Upper lobe of left lung (tissue), 4 donors: ENCODE measurements at regions not wholly inside any gene's neighbourhood (a gene's known extent, or its start where the extent isn't known, plus 50 kb on each side); places are given as distances from the start of the nearest gene placed in this dataset.

Experiments used
- CTCF ChIP-seq, 6 experiments: fragments of 450-650 bp in 4 of 6; fragments of 200-600 bp in 2 of 6; sonication (generic) in 2 of 6; IDR thresholded peaks; one replicate each; pipeline ENCODE4 v1.5.1; 2016 to 2019; ENCODE audit warnings: antibody characterized with exemption in 6 of 6
- EP300 ChIP-seq, 4 donors: sonication (generic); formaldehyde crosslinking; IDR thresholded peaks; one replicate each; pipeline ENCODE4 v1.5.1; 2017; ENCODE audit warnings: antibody characterized with exemption in 4 of 4, control low read depth in 2 of 4
- POLR2A ChIP-seq, 4 donors: fragments of 450-650 bp; IDR thresholded peaks; one replicate each; pipeline ENCODE4 v1.5.1; 2016 to 2017; ENCODE audit warnings: antibody characterized with exemption in 4 of 4, mild to moderate bottlenecking in 2 of 4
- POLR2AphosphoS5 ChIP-seq, 2 donors: sonication (generic); formaldehyde crosslinking; IDR thresholded peaks; one replicate each; pipeline ENCODE4 v1.5.1; 2017; ENCODE audit warnings: antibody characterized with exemption in 2 of 2

DNA sequence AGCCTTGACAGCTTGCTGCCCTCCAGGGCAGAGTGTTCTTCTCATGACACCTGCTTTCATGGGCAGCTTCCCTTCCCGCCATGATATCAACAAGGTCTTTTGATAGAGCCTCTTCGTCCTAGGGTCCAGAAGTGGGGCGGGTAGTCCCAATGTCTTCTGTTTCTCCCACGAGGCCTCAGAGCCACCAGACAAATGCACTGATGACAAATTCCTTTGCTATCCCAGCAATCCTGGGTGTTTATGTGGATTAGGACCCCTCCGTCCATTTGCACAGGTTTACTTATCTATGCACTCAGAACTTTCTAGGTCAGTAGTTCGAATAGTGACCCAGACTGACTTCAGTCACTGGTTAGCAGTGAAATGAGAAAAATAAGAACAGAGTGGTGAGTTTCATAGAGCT is 52.6 kb upstream of the PRMT8 start:
- TF ChIP-seq CTCF (IDR thresholded peaks at IDR 0.05) (no peak), POLR2AphosphoS5 (IDR thresholded peaks at IDR 0.05) (no peak), EP300 (IDR thresholded peaks at IDR 0.05) (no peak), POLR2A (IDR thresholded peaks at IDR 0.05) (no peak)
